PFSK-1 (cell line): ENCODE measurements at regions not wholly inside any gene's neighbourhood (a gene's known extent, or its start where the extent isn't known, plus 50 kb on each side); places are given as distances from the start of the nearest gene placed in this dataset.

Experiments
- FOXP2 ChIP-seq: optimal IDR thresholded peaks from 2 replicates; pipeline ENCODE3; 2011; ENCODE audit warnings: borderline replicate concordance, control low read depth, inconsistent platforms; ENCODE audit not compliant: insufficient read depth; ENCODE audit errors: extremely low read length, extremely low read depth
- POLR2AphosphoS5 ChIP-seq: IDR thresholded peaks from 2 replicates; pipeline ENCODE4 v1.6.1; 2012; ENCODE audit warnings: low read depth, mild to moderate bottlenecking, control low read depth, low read length, moderate library complexity
- REST ChIP-seq, 2 experiments: IDR thresholded peaks; 2 replicates each; pipeline versions ENCODE4 v1.6.1 to v1.8.0; 2011 to 2012; ENCODE audit warnings: low read depth in 2 of 2, low read length in 2 of 2, control low read depth in 1 of 2, inconsistent platforms in 1 of 2, mild to moderate bottlenecking in 1 of 2, moderate library complexity in 1 of 2; ENCODE audit not compliant: insufficient read depth in 1 of 2
- SIN3A ChIP-seq: IDR thresholded peaks from 2 replicates; pipeline ENCODE4 v1.6.1; 2012; ENCODE audit warnings: mild to moderate bottlenecking, low read length, moderate library complexity, borderline replicate concordance; ENCODE audit not compliant: insufficient read depth
- TAF1 ChIP-seq: IDR thresholded peaks from 2 replicates; pipeline ENCODE4 v1.6.1; 2012; ENCODE audit warnings: low read length, control low read depth, borderline replicate concordance; ENCODE audit not compliant: insufficient read depth

GRCh38 chr11:133715602-133716001, 129.7 kb downstream of the SPATA19 start:
- TF ChIP-seq REST (IDR thresholded peaks at IDR 0.05; ENCODE audit: insufficient read depth in 1 of 2, low read depth in 2 of 2, low read length in 2 of 2), result no peak
- no peak for TF ChIP-seq SIN3A
- no peak for TF ChIP-seq FOXP2
- no peak for TF ChIP-seq POLR2AphosphoS5
- no peak for TF ChIP-seq TAF1

GRCh38 chr11:133714471-133715375, 130.6 kb downstream of the SPATA19 start:
- no peak for TF ChIP-seq SIN3A
- no peak for TF ChIP-seq TAF1
- no peak for TF ChIP-seq FOXP2
- TF ChIP-seq REST (IDR thresholded peaks at IDR 0.05; ENCODE audit: insufficient read depth in 1 of 2, low read depth in 2 of 2, low read length in 2 of 2), result no peak
- no peak for TF ChIP-seq POLR2AphosphoS5

- no peak for TF ChIP-seq SIN3A
- TF ChIP-seq REST (IDR thresholded peaks at IDR 0.05; ENCODE audit: insufficient read depth in 1 of 2, low read depth in 2 of 2, low read length in 2 of 2), result no peak
- no peak for TF ChIP-seq POLR2AphosphoS5
- TF ChIP-seq FOXP2, result no peak
- no peak for TF ChIP-seq TAF1
Observed at GRCh38 chr11:133713844-133714243, 131.5 kb downstream of the SPATA19 start.

- TF ChIP-seq FOXP2 (no peak), TAF1 (no peak), REST (IDR thresholded peaks at IDR 0.05; ENCODE audit: insufficient read depth in 1 of 2, low read depth in 2 of 2, low read length in 2 of 2) (no peak), POLR2AphosphoS5 (no peak), SIN3A (no peak)
Observed at GRCh38 chr11:133713406-133713805, 131.9 kb downstream of the SPATA19 start.
